DMS114 treated with DMSO at 0.1 percent for 48 hours (cell line): ENCODE measurements at regions not wholly inside any gene's neighbourhood (a gene's known extent, or its start where the extent isn't known, plus 50 kb on each side); places are given as distances from the start of the nearest gene placed in this dataset.

Experiments used
- DNase-seq: peaks from one replicate; lab custom pipeline; 2025; ENCODE audit not compliant: unreplicated experiment; lab: John Stamatoyannopoulos, UW

- no peak for DNase-seq
Observed at GRCh38 chr3:30069056-30069455, 537.3 kb upstream of the TGFBR2 start.

GRCh38 chr3:30073040-30073439, 533.4 kb upstream of the TGFBR2 start:
- DNase-seq = no peak

- DNase-seq = no peak
Observed at GRCh38 chr3:30073622-30074021, 532.8 kb upstream of the TGFBR2 start.

- DNase-seq = no peak
Observed at GRCh38 chr3:30075514-30075913, 530.9 kb upstream of the TGFBR2 start.

DNA sequence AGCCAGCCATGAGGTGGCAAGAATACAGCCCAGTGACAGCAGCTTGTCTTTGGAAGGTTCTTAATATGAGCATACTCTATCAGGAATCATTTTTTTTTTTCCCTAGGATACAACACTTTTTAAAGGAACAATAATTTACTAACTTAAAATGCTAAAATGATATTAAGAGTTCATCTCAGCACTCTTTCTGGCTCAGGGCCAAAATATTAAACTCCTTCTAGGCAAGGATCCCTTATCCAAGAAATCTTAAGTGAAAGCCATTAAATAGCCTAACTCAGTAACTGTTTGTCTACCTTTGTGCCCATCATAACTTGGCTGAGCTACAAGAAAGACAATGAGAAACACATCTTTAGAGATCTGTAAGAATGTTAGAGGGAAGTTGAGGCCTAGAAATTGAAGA, 529.5 kb upstream of the TGFBR2 start:
- DNase-seq = no peak

GRCh38 chr3:30077746-30078145, 528.7 kb upstream of the TGFBR2 start:
- DNase-seq = no peak

GRCh38 chr3:30078736-30079135, 527.7 kb upstream of the TGFBR2 start:
- DNase-seq = no peak

GRCh38 chr3:30081904-30082303, 524.5 kb upstream of the TGFBR2 start:
- DNase-seq = no peak

DNA sequence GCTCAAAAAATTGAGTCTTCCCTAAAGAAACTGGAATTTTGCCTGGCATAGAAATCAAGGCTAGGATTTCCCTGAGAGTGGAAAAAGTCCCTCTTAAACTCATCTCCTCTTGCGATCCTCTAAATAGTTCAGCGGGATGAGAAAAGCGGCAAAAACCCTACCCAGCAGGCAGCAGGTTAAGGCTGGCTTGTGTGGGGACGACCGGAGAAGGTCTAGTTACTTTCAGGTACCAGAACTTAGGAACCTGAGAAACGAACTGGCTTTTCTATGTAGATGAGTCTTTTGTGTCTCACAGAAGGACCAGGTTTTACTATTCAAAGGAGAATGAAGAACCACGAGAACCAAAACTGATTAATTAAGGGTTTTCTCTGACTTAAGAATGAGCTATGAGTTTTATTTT, 523.7 kb upstream of the TGFBR2 start:
- DNase-seq = no peak

DNA sequence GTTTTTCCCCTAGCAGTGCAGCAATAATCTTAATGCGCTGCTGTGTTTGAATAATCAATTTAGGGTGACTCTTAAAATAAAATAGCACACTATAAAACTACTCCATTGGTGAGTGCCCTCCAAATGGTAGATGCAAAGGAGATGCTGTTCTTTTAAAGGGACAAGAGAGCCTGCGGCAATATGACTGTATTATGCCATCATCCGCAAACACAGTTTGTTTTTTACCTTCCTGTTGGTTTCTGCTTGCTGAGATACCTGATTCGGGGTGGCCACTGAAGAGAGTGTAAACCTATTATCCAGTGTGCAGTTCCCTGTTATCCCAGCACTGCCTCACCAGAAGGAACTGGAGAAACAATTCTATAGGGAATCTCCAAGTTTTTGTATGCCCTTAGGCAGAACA, 523.1 kb upstream of the TGFBR2 start:
- DNase-seq = no peak

DNA sequence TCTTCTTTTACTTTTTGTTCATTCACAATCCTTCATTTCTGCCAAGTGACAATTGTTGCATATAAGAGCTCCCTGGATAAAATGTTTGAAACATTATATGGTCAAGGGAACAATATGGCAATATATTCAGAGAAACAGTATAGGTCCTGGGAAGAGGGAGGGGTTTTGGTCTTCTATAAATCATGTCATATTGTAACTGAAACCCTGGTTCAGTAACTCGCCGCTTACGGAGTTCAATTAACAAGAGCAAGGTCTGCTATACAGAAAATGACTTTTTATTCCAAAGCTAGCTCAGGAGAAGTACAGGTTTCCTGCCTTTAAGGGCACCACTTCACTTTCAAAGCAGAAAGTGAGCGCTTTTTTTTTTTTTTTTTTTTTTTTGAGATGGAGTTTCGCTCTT, 522.1 kb upstream of the TGFBR2 start:
- DNase-seq = no peak

GRCh38 chr3:30084971-30085403, 521.4 kb upstream of the TGFBR2 start:
- DNase-seq = no peak

- DNase-seq = no peak
Observed at GRCh38 chr3:30085486-30085885, 520.9 kb upstream of the TGFBR2 start.

DNA sequence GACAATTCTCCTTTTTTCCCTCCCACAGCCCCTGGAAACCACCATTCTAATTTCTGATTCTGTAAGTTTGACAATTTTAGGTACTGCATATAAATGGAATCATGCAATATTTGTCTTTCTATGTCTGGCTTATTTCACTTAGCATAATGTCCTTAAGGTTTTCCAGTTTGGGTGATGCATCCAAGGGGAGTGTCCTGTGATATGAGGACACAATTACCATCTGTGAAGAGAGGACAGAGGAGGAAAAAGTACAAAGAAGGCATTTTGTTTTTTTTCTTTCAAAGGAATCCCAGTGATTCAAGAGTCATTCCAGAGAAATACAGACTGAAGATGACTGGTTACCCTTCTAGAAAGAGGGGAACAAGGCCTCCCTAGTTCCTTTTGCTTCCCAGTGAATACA, 514.7 kb upstream of the TGFBR2 start:
- DNase-seq = no peak

- DNase-seq = no peak
Observed at GRCh38 chr3:30097022-30097650, 509.3 kb upstream of the TGFBR2 start.

DNA sequence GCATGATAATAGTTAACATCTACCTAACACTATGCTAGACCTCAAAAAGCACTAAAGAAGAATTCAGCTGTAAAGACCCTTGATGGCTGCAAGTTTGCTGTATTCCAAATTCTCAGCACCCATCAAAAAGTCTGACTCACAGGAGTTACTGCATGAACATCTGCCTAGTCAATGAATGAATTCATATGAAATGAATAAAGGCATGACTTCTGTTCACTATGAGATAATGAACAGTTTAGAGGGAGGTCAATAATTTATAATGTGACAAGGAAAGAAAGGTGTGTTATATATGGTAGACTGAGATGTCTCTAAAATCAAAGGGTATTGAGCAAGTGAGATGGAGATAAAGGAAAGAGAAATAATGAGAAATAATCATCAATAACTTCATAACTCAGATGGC, 508.2 kb upstream of the TGFBR2 start:
- no peak for DNase-seq

GRCh38 chr3:30098653-30099455, 507.5 kb upstream of the TGFBR2 start:
- DNase-seq = no peak

- DNase-seq = no peak
Observed at GRCh38 chr3:30102356-30102755, 504.0 kb upstream of the TGFBR2 start.

GRCh38 chr3:30103186-30103585, 503.2 kb upstream of the TGFBR2 start:
- no peak for DNase-seq

DNA sequence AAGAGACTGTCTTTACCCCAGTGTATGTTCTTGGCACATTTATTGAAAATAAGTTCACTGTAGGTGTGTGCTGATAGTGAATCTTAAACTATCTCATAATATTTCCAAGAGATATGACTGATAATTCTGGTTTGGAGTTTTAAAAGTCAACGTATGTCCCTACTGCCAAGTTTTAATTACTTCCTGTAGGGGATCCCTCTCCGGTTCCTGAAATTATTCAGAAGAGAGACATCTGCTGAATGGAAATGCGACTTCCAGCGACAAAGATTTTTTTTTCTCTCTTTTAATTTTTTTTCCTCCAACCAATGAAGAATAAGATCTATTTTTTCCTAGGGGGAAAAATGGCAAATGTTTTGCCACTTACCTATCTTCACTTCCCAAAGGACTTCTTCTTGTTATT, 498.9 kb upstream of the TGFBR2 start:
- no peak for DNase-seq

DNA sequence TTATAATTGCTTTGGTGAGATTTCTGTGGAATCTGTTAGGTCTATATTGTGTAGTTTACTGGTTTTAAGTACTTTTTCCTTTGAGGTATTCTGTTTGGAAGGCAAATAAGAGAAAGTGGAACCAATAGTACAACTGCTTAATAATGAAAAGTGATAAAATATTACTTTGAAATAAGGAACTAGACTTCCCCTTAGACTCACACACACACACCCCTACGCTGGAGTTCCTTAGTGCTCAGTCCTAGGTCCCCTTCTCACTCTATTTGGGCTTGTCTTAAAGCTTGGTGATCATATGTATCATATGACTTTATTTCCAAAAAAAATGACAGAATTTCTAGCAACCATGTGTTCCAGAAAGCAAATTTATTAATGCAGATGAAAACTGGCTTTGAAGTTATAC, 494.0 kb upstream of the TGFBR2 start:
- DNase-seq = no peak

GRCh38 chr3:30112902-30113484, 493.4 kb upstream of the TGFBR2 start:
- no peak for DNase-seq
